Astrocyte (in vitro differentiated cells and primary cell): ENCODE measurements at regions not wholly inside any gene's neighbourhood (a gene's known extent, or its start where the extent isn't known, plus 50 kb on each side); places are given as distances from the start of the nearest gene placed in this dataset.

Experiments
- EZH2 ChIP-seq: IDR thresholded peaks from 2 replicates; pipeline ENCODE4 v1.6.1; 2012; ENCODE audit warnings: mild to moderate bottlenecking, low read length, inconsistent platforms; ENCODE audit not compliant: insufficient read depth
- TF ChIP-seq, protein P1 (sequence below): IDR thresholded peaks from 2 replicates; pipeline ENCODE4 v1.5.1; 2011; ENCODE audit warnings: low read depth, mild to moderate bottlenecking, inconsistent platforms, low read length, moderate library complexity; ENCODE audit not compliant: insufficient read depth

DNA sequence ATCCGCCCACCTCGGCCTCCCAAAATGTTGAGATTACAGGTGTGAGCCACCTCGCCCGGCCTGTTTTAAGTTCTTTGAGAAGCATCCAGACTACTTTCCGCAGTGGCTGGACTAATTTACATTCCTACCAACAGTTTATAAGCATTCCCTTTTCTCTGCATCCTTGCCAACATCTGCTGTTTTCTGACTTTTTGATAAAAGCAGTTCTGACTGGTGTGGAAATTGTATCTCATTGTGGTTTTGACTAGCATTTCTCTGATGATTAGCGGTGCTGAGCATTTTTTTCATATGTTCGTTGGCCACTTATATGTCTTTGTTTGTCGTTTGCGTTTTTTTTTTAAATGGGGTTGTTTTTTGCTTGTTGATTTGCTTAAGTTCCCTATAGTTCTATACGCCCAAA lies 208.4 kb upstream of the DPPA4 start:
- TF ChIP-seq, protein P1, sequence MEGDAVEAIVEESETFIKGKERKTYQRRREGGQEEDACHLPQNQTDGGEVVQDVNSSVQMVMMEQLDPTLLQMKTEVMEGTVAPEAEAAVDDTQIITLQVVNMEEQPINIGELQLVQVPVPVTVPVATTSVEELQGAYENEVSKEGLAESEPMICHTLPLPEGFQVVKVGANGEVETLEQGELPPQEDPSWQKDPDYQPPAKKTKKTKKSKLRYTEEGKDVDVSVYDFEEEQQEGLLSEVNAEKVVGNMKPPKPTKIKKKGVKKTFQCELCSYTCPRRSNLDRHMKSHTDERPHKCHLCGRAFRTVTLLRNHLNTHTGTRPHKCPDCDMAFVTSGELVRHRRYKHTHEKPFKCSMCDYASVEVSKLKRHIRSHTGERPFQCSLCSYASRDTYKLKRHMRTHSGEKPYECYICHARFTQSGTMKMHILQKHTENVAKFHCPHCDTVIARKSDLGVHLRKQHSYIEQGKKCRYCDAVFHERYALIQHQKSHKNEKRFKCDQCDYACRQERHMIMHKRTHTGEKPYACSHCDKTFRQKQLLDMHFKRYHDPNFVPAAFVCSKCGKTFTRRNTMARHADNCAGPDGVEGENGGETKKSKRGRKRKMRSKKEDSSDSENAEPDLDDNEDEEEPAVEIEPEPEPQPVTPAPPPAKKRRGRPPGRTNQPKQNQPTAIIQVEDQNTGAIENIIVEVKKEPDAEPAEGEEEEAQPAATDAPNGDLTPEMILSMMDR = no peak
- TF ChIP-seq EZH2 = no peak
